IMR-90 (cell line): ENCODE measurements at regions not wholly inside any gene's neighbourhood (a gene's known extent, or its start where the extent isn't known, plus 50 kb on each side); places are given as distances from the start of the nearest gene placed in this dataset.

Source experiments
- ATAC-seq: fragments of 200-7000 bp; cut with Tn5 transposase; 2 replicates; pipeline ENCODE4 v1.9.1; 2020; ENCODE audit warnings: low read depth, mild to moderate bottlenecking, moderate library complexity
- BruUV-seq: library from RNA; stranded (reverse); fragments of 400-500 nt; replicated peaks from 2 replicates; lab custom pipeline; 2021; lab: Mats Ljungman, UMichigan
- CTCF ChIA-PET: fragments of 300-600 bp; formaldehyde crosslinking; extraction: SDS; loops from one replicate; lab custom pipeline; 2021; ENCODE audit warnings: antibody characterized with exemption; lab: Yijun Ruan, JAX
- POLR2A ChIA-PET: fragments of 300-600 bp; sonication (Branson Sonifier 250); formaldehyde crosslinking; loops from one replicate; lab custom pipeline; 2022; ENCODE audit warnings: antibody characterized with exemption; ENCODE audit not compliant: unreplicated experiment; lab: Charles Lee
- DNase-seq: peaks from one replicate; pipeline ENCODE4 v3.0.0; 2013
- H2AFZ ChIP-seq: replicated peaks from 2 replicates; pipeline ENCODE3; 2013; ENCODE audit warnings: low read length, mild to moderate bottlenecking; ENCODE audit not compliant: poor library complexity
- H2AK5ac ChIP-seq: 2 replicates; pipeline ENCODE4 v1.6.1; 2013; ENCODE audit warnings: low read depth, low read length, inconsistent platforms
- H2AK9ac ChIP-seq: replicated peaks from 2 replicates; pipeline ENCODE3; 2013; ENCODE audit warnings: mild to moderate bottlenecking, low read depth, low read length, moderate library complexity; ENCODE audit not compliant: poor library complexity
- H2BK120ac ChIP-seq: 2 replicates; pipeline ENCODE4 v1.6.1; 2013; ENCODE audit warnings: low read depth, low read length, inconsistent platforms
- H2BK15ac ChIP-seq: 3 replicates; pipeline ENCODE4 v1.6.1; 2013; ENCODE audit warnings: low read depth, low read length, inconsistent platforms
- H2BK20ac ChIP-seq: 2 replicates; pipeline ENCODE4 v1.6.1; 2013; ENCODE audit warnings: low read depth, mild to moderate bottlenecking, inconsistent platforms, low read length, moderate library complexity
- H2BK5ac ChIP-seq: 2 replicates; pipeline ENCODE4 v1.6.1; 2013; ENCODE audit warnings: mild to moderate bottlenecking, low read depth, low read length, inconsistent platforms; ENCODE audit not compliant: poor library complexity, severe bottlenecking
- H3K14ac ChIP-seq: replicated peaks from 2 replicates; pipeline ENCODE4 v1.6.1; 2013; ENCODE audit warnings: low read depth, low read length, inconsistent platforms
- H3K18ac ChIP-seq: 2 replicates; pipeline ENCODE4 v1.6.1; 2013; ENCODE audit warnings: low read depth, low read length, control low read depth
- H3K23ac ChIP-seq: 2 replicates; pipeline ENCODE4 v1.6.1; 2013; ENCODE audit warnings: low read depth, low read length, inconsistent platforms
- H3K27ac ChIP-seq: 2 replicates; pipeline ENCODE4 v1.5.1; 2013; ENCODE audit warnings: mild to moderate bottlenecking, control low read depth, low read length; ENCODE audit not compliant: insufficient read depth
- H3K27me3 ChIP-seq: 2 replicates; pipeline ENCODE4 v1.6.1; 2013; ENCODE audit warnings: low read length; ENCODE audit not compliant: control insufficient read depth, insufficient read depth
- H3K36me3 ChIP-seq: 2 replicates; pipeline ENCODE4 v1.6.1; 2013; ENCODE audit warnings: low read length, mixed read lengths; ENCODE audit not compliant: control insufficient read depth, insufficient read depth
- H3K4ac ChIP-seq: 2 replicates; pipeline ENCODE4 v1.6.1; 2013; ENCODE audit warnings: low read depth, low read length, inconsistent platforms
- H3K4me1 ChIP-seq: 2 replicates; pipeline ENCODE4 v1.6.1; 2013; ENCODE audit warnings: low read length, mixed read lengths; ENCODE audit not compliant: control insufficient read depth, insufficient read depth
- H3K4me2 ChIP-seq: 2 replicates; pipeline ENCODE4 v1.6.1; 2013; ENCODE audit warnings: low read depth, mild to moderate bottlenecking, control low read depth, low read length, moderate library complexity
- H3K4me3 ChIP-seq: 2 replicates; pipeline ENCODE4 v1.5.1; 2013; ENCODE audit warnings: low read depth, mild to moderate bottlenecking, control low read depth, low read length, moderate library complexity; ENCODE audit not compliant: insufficient read depth
- H3K56ac ChIP-seq: 2 replicates; pipeline ENCODE4 v1.6.1; 2013; ENCODE audit warnings: low read length, inconsistent platforms; ENCODE audit not compliant: insufficient read depth; ENCODE audit errors: extremely low read depth
- H3K79me1 ChIP-seq, 2 experiments: 2 replicates each; pipeline ENCODE4 v1.6.1; 2013; ENCODE audit warnings: low read length in 2 of 2, inconsistent platforms in 1 of 2, low read depth in 1 of 2
- H3K9ac ChIP-seq: 2 replicates; pipeline ENCODE4 v1.6.1; 2013; ENCODE audit warnings: low read depth, low read length, control low read depth
- H3K9me1 ChIP-seq: 2 replicates; pipeline ENCODE4 v1.6.1; 2013; ENCODE audit warnings: low read length, inconsistent platforms; ENCODE audit not compliant: insufficient read depth
- H3K9me3 ChIP-seq: 2 replicates; pipeline ENCODE4 v1.6.1; 2013; ENCODE audit warnings: low read length; ENCODE audit not compliant: control insufficient read depth, insufficient read depth
- H4K20me1 ChIP-seq: 2 replicates; pipeline ENCODE4 v1.6.1; 2013; ENCODE audit warnings: low read length, inconsistent platforms; ENCODE audit not compliant: insufficient read depth
- H4K5ac ChIP-seq: 2 replicates; pipeline ENCODE4 v1.6.1; 2013; ENCODE audit warnings: mild to moderate bottlenecking, low read depth, low read length, control low read depth
- H4K8ac ChIP-seq, 2 experiments: 2 replicates each; pipeline ENCODE4 v1.6.1; 2013; ENCODE audit warnings: low read depth in 2 of 2, low read length in 2 of 2, control low read depth in 1 of 2, inconsistent platforms in 1 of 2
- H4K91ac ChIP-seq: 2 replicates; pipeline ENCODE4 v1.6.1; 2013; ENCODE audit warnings: low read depth, low read length, inconsistent platforms; ENCODE audit not compliant: insufficient read depth
- BHLHE40 ChIP-seq: fragments of 150-350 bp; IDR thresholded peaks from 2 replicates; pipeline ENCODE4 v1.6.1; 2016; ENCODE audit warnings: mild to moderate bottlenecking, low read depth, low read length
- CEBPB ChIP-seq: IDR thresholded peaks from 2 replicates; pipeline ENCODE4 v1.6.1; 2012; ENCODE audit warnings: low read depth, low read length, improper control_type of control experiment
- FOS ChIP-seq: fragments of 150-350 bp; IDR thresholded peaks from 2 replicates; pipeline ENCODE4 v1.6.1; 2016; ENCODE audit warnings: low read depth, low read length
- RCOR1 ChIP-seq: IDR thresholded peaks from 2 replicates; pipeline ENCODE4 v1.6.1; 2012; ENCODE audit warnings: mild to moderate bottlenecking, low read length, improper control_type of control experiment; ENCODE audit not compliant: insufficient replicate concordance
- WGBS, 2 experiments: methylation state at CpG; one replicate each; pipeline versions ENCODE4 v1.1.5 to v1.1.7; 2013; ENCODE audit warnings: missing lambda C conversion rate in 2 of 2; ENCODE audit not compliant: insufficient read length in 1 of 2; ENCODE audit errors: extremely low coverage in 2 of 2; 5-methylcytosine and 5-hydroxymethylcytosine counted together
- dilution Hi-C: fragments of 300-500 bp; cut with HindIII; formaldehyde crosslinking; loops from one replicate; pipeline ENCODE4 v1.14.3; 2018; ENCODE audit warnings: low sequenced_read_pairs; ENCODE audit not compliant: unreplicated experiment
- in situ Hi-C: fragments of 300-500 bp; cut with MboI; formaldehyde crosslinking; loops from 3 replicates; pipeline ENCODE4 v1.14.3; 2019; ENCODE audit warnings: low sequenced_read_pairs, inconsistent platforms, mixed read lengths
- intact Hi-C: fragments of 100-400 bp; cut with micrococcal nuclease; formaldehyde crosslinking; loops from 2 replicates; pipeline ENCODE4 v1.10.0; 2022

- Histone ChIP-seq H3K9me3 (no peaks in the 10 kb centered on the region), H3K27me3 (no peaks in the 10 kb centered on the region), H2AK9ac (no peak overlapping the region), H2BK20ac (peak overlapping the region; percentile 58), H2BK120ac (peak overlapping the region; percentile 75), H3K4me2 (peak overlapping the region; percentile 48), H3K27ac (peak overlapping the region; percentile 30), H3K4ac (peak overlapping the region; percentile 44), H2AFZ (peak overlapping the region; percentile 36), H3K4me1 (peaks cover 9% of the 10 kb centered on the region; the same call in 1 of the 2 replicates), H3K36me3 (no peaks in the 10 kb centered on the region), H2BK15ac (peak overlapping the region; percentile 18; the same call in 1 of the 3 replicates), H3K79me1 (no peaks in the 10 kb centered on the region), H3K9ac (no peak overlapping the region), H2BK5ac (peak overlapping the region; percentile 74), H4K20me1 (no peaks in the 10 kb centered on the region), H4K91ac (peak overlapping the region; percentile 21), H4K5ac (peak overlapping the region; percentile 85; the same call in 1 of the 2 replicates), H3K56ac (no peak overlapping the region), H3K4me3 (no peak overlapping the region), H3K23ac (peak overlapping the region; percentile 66; the same call in 1 of the 2 replicates), H3K18ac (peak overlapping the region; percentile 64; the same call in 1 of the 2 replicates), H4K8ac (peak overlapping the region in 1 of 2 experiments; percentile 66; a peak in 2 of 4 replicates), H2AK5ac (no peak overlapping the region), H3K9me1 (0 out of 2 replicates have a peak, but pooled peaks cover 4% of the 10 kb centered on the region), H3K14ac (peak overlapping the region; percentile 77)
- POLR2A ChIA-PET = no interaction called here
- intact Hi-C loops = no loop called here
- peak; percentile 89 for DNase-seq
- TF ChIP-seq FOS (peak; percentile 65; the same call in 1 of the 2 replicates), CEBPB (peak; percentile 81; the same call in 1 of the 2 replicates), RCOR1 (no peak), BHLHE40 (0 out of 2 replicates have a peak, but pooled peaks have one; percentile 18)
- ATAC-seq = peak; percentile 72
- WGBS, 2 experiments = 60% methylated on average over 1 of the region's 5 CpGs; no CpG with 5 or more reads in 1 of the 2 experiments
- in situ Hi-C loops = no loop called here
- dilution Hi-C loops = no loop called here
- BruUV-seq = no TSS peak
- CTCF ChIA-PET = no interaction called here
Observed at GRCh38 chr5:123752552-123753179, 240.7 kb downstream of the CSNK1G3 start.
